CD4-positive, alpha-beta memory T cell (primary cell): ENCODE measurements at regions not wholly inside any gene's neighbourhood (a gene's known extent, or its start where the extent isn't known, plus 50 kb on each side); places are given as distances from the start of the nearest gene placed in this dataset.
"Not testable (repeated sequence)": the region's sequence is repeated elsewhere in the genome, so short reads cannot be mapped to it uniquely, and the experiment has no call there.

ENCODE experiments used
- CTCF ChIA-PET: fragments of 350-600 bp; sonication (Branson Sonifier 250); formaldehyde crosslinking; loops from one replicate; lab custom pipeline; 2021; ENCODE audit warnings: inconsistent platforms; ENCODE audit not compliant: partially characterized antibody; lab: Charles Lee
- POLR2A ChIA-PET: fragments of 350-600 bp; sonication (Branson Sonifier 250); formaldehyde crosslinking; loops from one replicate; lab custom pipeline; 2021; ENCODE audit not compliant: partially characterized antibody; lab: Charles Lee
- DNase-seq, 5 donors: peaks; one replicate each; pipeline versions ENCODE4 v3.0.0 to v3.0.0-alpha.2; 2020 to 2022; ENCODE audit warnings: mixed read lengths in 1 of 5
- H3K27ac ChIP-seq: one replicate; pipeline ENCODE4 v1.7.0; 2013; ENCODE audit warnings: low read depth, low read length
- H3K27me3 ChIP-seq: 2 replicates; pipeline ENCODE4 v1.7.0; 2013; ENCODE audit warnings: mild to moderate bottlenecking, low read length, moderate library complexity; ENCODE audit not compliant: insufficient read depth
- H3K36me3 ChIP-seq: 2 replicates; pipeline ENCODE4 v1.7.0; 2013; ENCODE audit warnings: mild to moderate bottlenecking, low read length, moderate library complexity; ENCODE audit not compliant: insufficient read depth
- H3K4me1 ChIP-seq: 2 replicates; pipeline ENCODE4 v1.7.0; 2013; ENCODE audit warnings: mild to moderate bottlenecking, low read length, moderate library complexity; ENCODE audit not compliant: insufficient read depth
- H3K4me3 ChIP-seq, 2 donors: one replicate each; pipeline ENCODE4 v1.7.0; 2013; ENCODE audit warnings: low read length in 2 of 2, mild to moderate bottlenecking in 1 of 2
- H3K9me3 ChIP-seq, 2 donors: one replicate each; pipeline ENCODE4 v1.7.0; 2013; ENCODE audit warnings: low read length in 2 of 2, control low read depth in 1 of 2; ENCODE audit not compliant: control insufficient read depth in 1 of 2
- H3K27ac Mint-ChIP-seq, 7 donors: one replicate each; pipeline ENCODE4 v1.8.0; 2020 to 2021; ENCODE audit warnings: mixed read lengths in 7 of 7, mild to moderate bottlenecking in 6 of 7, inconsistent platforms in 3 of 7, moderate library complexity in 3 of 7
- H3K27me3 Mint-ChIP-seq, 2 donors: one replicate each; pipeline ENCODE4 v1.8.0; 2020 to 2021; ENCODE audit warnings: mixed read lengths in 2 of 2
- H3K36me3 Mint-ChIP-seq, 2 donors: one replicate each; pipeline ENCODE4 v1.8.0; 2020 to 2021; ENCODE audit warnings: mixed read lengths in 2 of 2, inconsistent platforms in 1 of 2, mild to moderate bottlenecking in 1 of 2
- H3K4me1 Mint-ChIP-seq, 4 donors: one replicate each; pipeline ENCODE4 v1.8.0; 2020 to 2021; ENCODE audit warnings: mixed read lengths in 4 of 4, mild to moderate bottlenecking in 1 of 4
- H3K4me3 Mint-ChIP-seq, 8 donors: one replicate each; pipeline ENCODE4 v1.8.0; 2020 to 2021; ENCODE audit warnings: mixed read lengths in 8 of 8, mild to moderate bottlenecking in 7 of 8, moderate library complexity in 6 of 8, inconsistent platforms in 3 of 8
- H3K9me3 Mint-ChIP-seq, 8 donors: one replicate each; pipeline ENCODE4 v1.8.0; 2020 to 2021; ENCODE audit warnings: mixed read lengths in 8 of 8, mild to moderate bottlenecking in 5 of 8, inconsistent platforms in 3 of 8, moderate library complexity in 1 of 8
- intact Hi-C: fragments of 100-400 bp; cut with micrococcal nuclease; formaldehyde crosslinking; loops from one replicate; pipeline ENCODE4 v1.15.1; 2023

GRCh38 chr2:88967844-88968243 is 276.4 kb downstream of the RPIA start:
- POLR2A ChIA-PET: no interaction called here
- Mint-ChIP-seq H3K27me3 (peaks cover 0 to 11% of the 10 kb centered on the region in 2 donors), H3K4me3 (no peak overlapping the region), H3K4me1 (no peaks in the 10 kb centered on the region), H3K27ac (no peak overlapping the region), H3K9me3 (no peaks in the 10 kb centered on the region), H3K36me3 (no peaks in the 10 kb centered on the region)
- Histone ChIP-seq H3K4me3 (no peak overlapping the region), H3K27me3 (no peaks in the 10 kb centered on the region), H3K27ac (no peak overlapping the region), H3K36me3 (no peaks in the 10 kb centered on the region), H3K9me3 (no peaks in the 10 kb centered on the region), H3K4me1 (no peaks in the 10 kb centered on the region)
- CTCF ChIA-PET: no interaction called here
- intact Hi-C loops: no loop called here
- DNase-seq: no peak

DNA sequence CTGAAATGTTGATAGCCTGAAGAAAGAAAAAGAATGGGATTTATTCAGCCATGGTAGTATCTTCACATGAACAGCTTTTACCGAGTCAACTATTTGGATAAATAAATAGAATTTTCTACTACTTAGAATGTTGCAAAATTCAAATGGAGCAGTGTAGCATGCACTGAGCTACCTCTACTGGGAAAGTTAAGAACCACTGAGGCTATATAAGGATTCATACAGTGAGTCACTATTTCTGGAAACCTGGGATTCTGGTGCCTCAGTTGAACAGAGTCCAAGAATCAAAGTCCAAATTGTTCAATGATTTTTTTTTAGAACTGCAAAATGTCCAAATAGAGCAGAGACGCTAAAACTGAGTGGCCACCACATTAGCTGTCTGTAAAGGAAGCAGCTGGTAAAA is 286.5 kb downstream of the RPIA start:
- POLR2A ChIA-PET, H3K4me1 ChIP-seq, H3K9me3 ChIP-seq, H3K36me3 Mint-ChIP-seq, H3K36me3 ChIP-seq, DNase-seq, H3K4me3 Mint-ChIP-seq, H3K9me3 Mint-ChIP-seq, H3K27ac ChIP-seq, H3K4me3 ChIP-seq, H3K4me1 Mint-ChIP-seq, H3K27me3 ChIP-seq, H3K27ac Mint-ChIP-seq, intact Hi-C loops, H3K27me3 Mint-ChIP-seq, CTCF ChIA-PET: not testable (repeated sequence)

GRCh38 chr2:88978446-88978845 is 287.0 kb downstream of the RPIA start:
- H3K36me3 ChIP-seq, H3K27ac ChIP-seq, H3K9me3 ChIP-seq, DNase-seq, H3K27ac Mint-ChIP-seq, intact Hi-C loops, H3K9me3 Mint-ChIP-seq, H3K4me1 ChIP-seq, H3K4me1 Mint-ChIP-seq, H3K27me3 ChIP-seq, CTCF ChIA-PET, POLR2A ChIA-PET, H3K4me3 ChIP-seq, H3K27me3 Mint-ChIP-seq, H3K4me3 Mint-ChIP-seq, H3K36me3 Mint-ChIP-seq: not testable (repeated sequence)

- H3K27me3 ChIP-seq, H3K27ac ChIP-seq, H3K27me3 Mint-ChIP-seq, H3K9me3 ChIP-seq, intact Hi-C loops, H3K36me3 ChIP-seq, H3K9me3 Mint-ChIP-seq, H3K4me1 ChIP-seq, POLR2A ChIA-PET, H3K27ac Mint-ChIP-seq, H3K36me3 Mint-ChIP-seq, H3K4me3 Mint-ChIP-seq, H3K4me1 Mint-ChIP-seq, H3K4me3 ChIP-seq, DNase-seq, CTCF ChIA-PET: not testable (repeated sequence)
Observed at GRCh38 chr2:88984079-88984478, 292.6 kb downstream of the RPIA start.

DNA sequence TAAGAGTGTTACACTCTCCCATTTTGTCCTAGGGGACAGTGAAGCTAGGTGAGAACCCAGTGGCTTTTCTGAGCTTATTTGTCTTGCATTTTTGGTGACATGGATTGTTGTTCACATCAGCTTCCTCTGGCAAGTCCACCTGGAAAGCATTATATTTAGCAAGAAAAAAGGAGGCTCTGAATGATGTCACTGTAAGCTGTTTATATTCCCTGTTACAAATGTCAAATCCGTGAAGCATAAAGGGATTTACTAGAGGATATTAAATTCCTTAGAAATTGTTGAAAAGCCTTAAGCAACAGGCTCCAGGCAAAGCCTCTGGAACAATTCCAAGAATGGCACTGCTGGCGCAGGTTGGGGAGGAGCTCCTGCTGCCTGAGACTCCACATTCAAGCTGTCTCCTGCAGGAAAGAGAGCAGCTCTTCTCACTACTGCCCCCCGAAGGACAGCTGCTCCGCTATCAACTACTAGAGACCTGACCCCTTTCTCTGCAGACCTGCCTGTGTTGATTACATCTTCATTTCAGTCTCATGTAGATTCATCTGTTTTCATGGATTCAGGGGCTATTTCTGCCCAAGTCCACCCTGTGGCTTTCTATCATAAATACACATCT is 295.4 kb downstream of the RPIA start:
- H3K4me1 Mint-ChIP-seq, H3K4me1 ChIP-seq, H3K4me3 ChIP-seq, H3K4me3 Mint-ChIP-seq, H3K9me3 Mint-ChIP-seq, intact Hi-C loops, H3K9me3 ChIP-seq, DNase-seq, H3K27ac Mint-ChIP-seq, H3K36me3 Mint-ChIP-seq, H3K27me3 ChIP-seq, H3K27ac ChIP-seq, POLR2A ChIA-PET, H3K27me3 Mint-ChIP-seq, CTCF ChIA-PET, H3K36me3 ChIP-seq: not testable (repeated sequence)

DNA sequence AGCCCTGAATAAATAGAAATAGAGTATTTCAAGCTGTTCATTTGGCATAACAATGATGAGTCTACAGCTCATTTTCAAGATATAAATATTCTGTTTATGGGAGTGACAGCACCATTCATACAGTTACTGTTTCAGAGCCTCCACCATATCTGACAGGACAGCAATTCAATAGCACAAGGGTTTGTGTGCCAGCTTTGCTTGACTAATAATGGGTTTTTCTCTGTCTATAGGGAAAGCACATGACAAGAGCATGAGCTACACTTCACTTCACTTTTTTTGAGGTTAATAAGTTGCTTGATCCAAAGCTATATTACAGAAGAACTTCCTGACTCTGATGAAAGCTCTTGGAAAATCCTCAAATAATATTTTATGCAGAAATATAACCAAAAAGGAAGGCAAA is 297.1 kb downstream of the RPIA start:
- intact Hi-C loops, H3K27ac Mint-ChIP-seq, H3K4me1 Mint-ChIP-seq, H3K27me3 Mint-ChIP-seq, DNase-seq, H3K36me3 Mint-ChIP-seq, CTCF ChIA-PET, H3K4me3 ChIP-seq, POLR2A ChIA-PET, H3K36me3 ChIP-seq, H3K4me3 Mint-ChIP-seq, H3K9me3 ChIP-seq, H3K27ac ChIP-seq, H3K9me3 Mint-ChIP-seq, H3K4me1 ChIP-seq, H3K27me3 ChIP-seq: not testable (repeated sequence)

DNA sequence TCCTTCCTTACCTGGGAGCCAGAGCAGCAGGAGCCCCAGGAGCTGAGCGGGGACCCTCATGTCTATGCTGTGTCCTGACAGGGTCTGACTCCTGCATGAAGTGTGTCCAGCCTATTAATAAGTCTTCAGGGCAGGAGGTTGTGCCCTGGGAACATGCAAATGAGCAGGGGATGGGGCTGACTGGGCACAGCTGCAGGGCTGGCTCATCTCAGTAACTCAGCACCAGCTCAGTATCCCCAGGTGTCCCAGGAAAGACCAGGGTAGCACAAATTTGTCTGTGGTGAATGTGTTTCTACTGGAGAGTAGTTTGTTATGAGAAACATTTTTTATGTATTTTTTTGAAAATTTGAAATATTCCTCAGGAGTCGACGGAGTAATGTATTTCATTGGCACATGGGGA is 301.3 kb downstream of the RPIA start:
- H3K9me3 ChIP-seq, H3K4me3 ChIP-seq, H3K4me1 Mint-ChIP-seq, H3K36me3 ChIP-seq, POLR2A ChIA-PET, H3K27ac Mint-ChIP-seq, DNase-seq, H3K4me3 Mint-ChIP-seq, H3K27ac ChIP-seq, H3K27me3 Mint-ChIP-seq, H3K4me1 ChIP-seq, intact Hi-C loops, H3K36me3 Mint-ChIP-seq, CTCF ChIA-PET, H3K9me3 Mint-ChIP-seq, H3K27me3 ChIP-seq: not testable (repeated sequence)

GRCh38 chr2:88994856-88995255 is 303.4 kb downstream of the RPIA start:
- intact Hi-C loops, H3K27me3 Mint-ChIP-seq, H3K36me3 Mint-ChIP-seq, H3K4me3 ChIP-seq, H3K27ac Mint-ChIP-seq, H3K36me3 ChIP-seq, H3K4me3 Mint-ChIP-seq, H3K27ac ChIP-seq, H3K4me1 ChIP-seq, H3K27me3 ChIP-seq, POLR2A ChIA-PET, H3K9me3 Mint-ChIP-seq, DNase-seq, H3K4me1 Mint-ChIP-seq, H3K9me3 ChIP-seq, CTCF ChIA-PET: not testable (repeated sequence)
